Cardiac muscle cell (in vitro differentiated cells and primary cell): ENCODE measurements at regions not wholly inside any gene's neighbourhood (a gene's known extent, or its start where the extent isn't known, plus 50 kb on each side); places are given as distances from the start of the nearest gene placed in this dataset.
"Not testable (repeated sequence)": the region's sequence is repeated elsewhere in the genome, so short reads cannot be mapped to it uniquely, and the experiment has no call there.

ENCODE experiments used
- DNase-seq, 2 donors: peaks; one replicate each; pipeline versions ENCODE4 v3.0.0 to v3.0.0-alpha.2; 2010 to 2017; ENCODE audit warnings: low read depth in 1 of 2, low spot score in 1 of 2
- H3K27ac ChIP-seq: fragments of 200-600 bp; sonication (generic); 2 replicates; pipeline ENCODE4 v1.5.1; 2016
- H3K27me3 ChIP-seq: fragments of 200-600 bp; sonication (generic); 2 replicates; pipeline ENCODE4 v1.6.0; 2016; ENCODE audit warnings: control low read depth
- H3K36me3 ChIP-seq: fragments of 200-600 bp; sonication (generic); 2 replicates; pipeline ENCODE4 v1.5.1; 2016; ENCODE audit warnings: control low read depth
- H3K4me1 ChIP-seq: fragments of 200-600 bp; sonication (generic); 2 replicates; pipeline ENCODE4 v1.8.1; 2017; ENCODE audit warnings: low read depth, mild to moderate bottlenecking, mixed run types
- H3K4me3 ChIP-seq: fragments of 200-600 bp; sonication (generic); 2 replicates; pipeline ENCODE4 v1.5.1; 2016; ENCODE audit warnings: mild to moderate bottlenecking
- H3K9me3 ChIP-seq: fragments of 200-600 bp; sonication (generic); 2 replicates; pipeline ENCODE4 v1.5.1; 2017; ENCODE audit warnings: low read depth, mild to moderate bottlenecking, control low read depth
- TF ChIP-seq, protein P1 (sequence below): IDR thresholded peaks from 2 replicates; pipeline ENCODE4 v1.5.1; 2012; ENCODE audit warnings: low read depth, mild to moderate bottlenecking, low read length

GRCh38 chr6:80832337-80832736 lies 725.9 kb downstream of the BCKDHB start:
- Histone ChIP-seq H3K27me3 (no peaks in the 10 kb centered on the region), H3K36me3 (no peaks in the 10 kb centered on the region), H3K9me3 (no peaks in the 10 kb centered on the region), H3K4me3 (no peak overlapping the region), H3K27ac (no peak overlapping the region), H3K4me1 (no peaks in the 10 kb centered on the region)
- TF ChIP-seq, protein P1, sequence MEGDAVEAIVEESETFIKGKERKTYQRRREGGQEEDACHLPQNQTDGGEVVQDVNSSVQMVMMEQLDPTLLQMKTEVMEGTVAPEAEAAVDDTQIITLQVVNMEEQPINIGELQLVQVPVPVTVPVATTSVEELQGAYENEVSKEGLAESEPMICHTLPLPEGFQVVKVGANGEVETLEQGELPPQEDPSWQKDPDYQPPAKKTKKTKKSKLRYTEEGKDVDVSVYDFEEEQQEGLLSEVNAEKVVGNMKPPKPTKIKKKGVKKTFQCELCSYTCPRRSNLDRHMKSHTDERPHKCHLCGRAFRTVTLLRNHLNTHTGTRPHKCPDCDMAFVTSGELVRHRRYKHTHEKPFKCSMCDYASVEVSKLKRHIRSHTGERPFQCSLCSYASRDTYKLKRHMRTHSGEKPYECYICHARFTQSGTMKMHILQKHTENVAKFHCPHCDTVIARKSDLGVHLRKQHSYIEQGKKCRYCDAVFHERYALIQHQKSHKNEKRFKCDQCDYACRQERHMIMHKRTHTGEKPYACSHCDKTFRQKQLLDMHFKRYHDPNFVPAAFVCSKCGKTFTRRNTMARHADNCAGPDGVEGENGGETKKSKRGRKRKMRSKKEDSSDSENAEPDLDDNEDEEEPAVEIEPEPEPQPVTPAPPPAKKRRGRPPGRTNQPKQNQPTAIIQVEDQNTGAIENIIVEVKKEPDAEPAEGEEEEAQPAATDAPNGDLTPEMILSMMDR = no peak
- DNase-seq = no peak

DNA sequence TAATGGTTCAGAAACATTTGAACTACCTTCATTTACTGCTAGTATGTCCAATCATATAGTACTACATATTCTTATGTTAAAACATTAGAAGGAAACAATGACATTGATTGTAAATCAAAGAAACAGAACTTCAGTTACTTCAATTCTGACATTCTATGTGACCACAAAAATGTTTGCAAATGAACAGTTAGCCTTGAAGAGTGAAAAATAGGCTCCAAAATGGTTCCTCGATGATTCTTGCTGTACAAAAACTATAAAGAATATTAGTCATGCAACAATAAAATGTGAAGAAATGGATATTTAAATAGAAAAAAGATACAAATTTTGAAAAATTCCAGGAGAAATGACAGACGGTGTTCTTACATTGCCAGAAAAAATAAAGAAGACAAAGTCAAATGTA lies 686.9 kb downstream of the BCKDHB start:
- Histone ChIP-seq H3K27me3 (no peaks in the 10 kb centered on the region), H3K36me3 (no peaks in the 10 kb centered on the region), H3K4me3 (no peak overlapping the region), H3K27ac (no peak overlapping the region), H3K4me1 (no peaks in the 10 kb centered on the region), H3K9me3 (no peaks in the 10 kb centered on the region)
- TF ChIP-seq, protein P1 = no peak
- no peak for DNase-seq

DNA sequence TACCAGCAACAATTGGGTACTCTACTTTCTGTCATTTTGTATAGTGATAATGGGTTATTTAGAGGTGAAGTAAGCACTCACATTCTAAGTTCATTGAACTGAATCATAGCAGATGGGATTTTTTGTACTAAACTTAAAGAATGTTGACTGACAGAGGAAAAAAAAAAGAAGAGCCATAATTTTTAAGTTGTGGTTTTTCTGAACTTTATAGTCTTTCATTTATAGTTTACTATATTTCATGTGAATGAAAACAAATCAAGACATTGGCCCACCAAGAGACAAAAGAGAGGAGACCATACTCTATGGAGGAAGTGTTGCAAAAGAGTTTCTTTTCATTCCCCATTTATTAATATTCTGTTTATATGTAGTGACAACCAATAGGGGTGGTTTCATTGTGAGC lies 685.7 kb downstream of the BCKDHB start:
- Histone ChIP-seq H3K36me3 (no peaks in the 10 kb centered on the region), H3K27ac (no peak overlapping the region), H3K27me3 (no peaks in the 10 kb centered on the region), H3K4me3 (no peak overlapping the region), H3K4me1 (no peaks in the 10 kb centered on the region), H3K9me3 (no peaks in the 10 kb centered on the region)
- no peak for DNase-seq
- TF ChIP-seq, protein P1 = no peak

DNA sequence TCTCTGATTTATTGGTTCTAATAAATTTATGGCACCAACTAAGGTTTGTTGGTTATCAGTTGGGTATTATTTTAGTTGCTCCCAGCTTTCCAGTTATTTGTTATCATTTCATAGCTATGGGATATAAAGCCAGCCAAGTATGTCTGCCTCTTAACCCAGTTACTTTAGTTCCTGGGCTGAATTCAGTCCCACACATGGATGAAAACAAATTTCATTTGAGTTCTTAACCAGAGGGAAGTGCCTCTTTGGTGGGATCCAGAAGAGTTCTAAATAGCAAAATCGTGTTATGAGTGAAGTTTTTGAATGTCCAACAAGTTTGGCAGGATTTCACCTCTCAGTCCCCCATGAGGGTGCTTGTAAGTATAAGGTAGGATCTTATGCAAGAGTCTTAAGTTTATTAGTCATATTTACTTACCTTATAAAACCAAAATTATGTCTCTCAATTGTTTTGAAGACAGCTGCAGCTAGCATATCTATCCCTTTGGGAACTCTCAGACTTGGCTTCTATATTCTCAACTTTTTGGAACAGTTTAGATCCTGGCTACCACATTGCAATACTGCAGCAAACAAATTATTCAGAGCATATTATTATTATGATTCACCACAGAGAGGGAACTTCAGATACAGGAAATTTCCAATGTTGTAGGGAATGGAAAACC lies 683.6 kb downstream of the BCKDHB start:
- no peak overlapping the region for H3K4me3 ChIP-seq
- TF ChIP-seq, protein P1 = no peak
- no peaks in the 10 kb centered on the region for H3K9me3 ChIP-seq
- H3K4me1 ChIP-seq = no peaks in the 10 kb centered on the region
- peak in 1 of 2 donors; percentile 6 for DNase-seq
- no peaks in the 10 kb centered on the region for H3K36me3 ChIP-seq
- H3K27me3 ChIP-seq = no peaks in the 10 kb centered on the region
- no peak overlapping the region for H3K27ac ChIP-seq

GRCh38 chr6:80783271-80783670 lies 676.8 kb downstream of the BCKDHB start:
- H3K9me3 ChIP-seq, H3K27me3 ChIP-seq, H3K4me3 ChIP-seq, H3K27ac ChIP-seq, H3K4me1 ChIP-seq, H3K36me3 ChIP-seq, DNase-seq: not testable (repeated sequence)

DNA sequence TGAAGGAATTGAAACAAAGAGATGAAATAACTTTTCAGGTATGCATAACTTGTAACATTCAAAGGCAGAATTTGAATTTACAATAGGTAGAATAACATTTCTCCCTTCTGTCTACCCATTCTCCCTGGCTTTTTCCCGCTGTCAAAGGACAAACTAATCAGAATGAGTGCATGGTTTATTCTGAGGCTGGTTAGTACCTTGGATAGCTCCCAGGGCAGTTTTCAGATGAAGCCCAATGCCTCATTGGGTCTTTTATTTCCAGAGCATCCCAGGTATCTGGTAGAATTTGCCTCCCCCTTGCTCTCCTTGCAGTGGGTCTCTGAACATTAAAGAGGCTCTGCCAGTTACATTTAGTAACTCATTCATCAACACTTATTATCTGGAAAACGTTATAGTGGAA lies 665.5 kb downstream of the BCKDHB start:
- Histone ChIP-seq H3K27me3 (no peaks in the 10 kb centered on the region), H3K4me1 (no peaks in the 10 kb centered on the region), H3K27ac (no peak overlapping the region), H3K4me3 (no peak overlapping the region), H3K36me3 (no peaks in the 10 kb centered on the region), H3K9me3 (no peaks in the 10 kb centered on the region)
- TF ChIP-seq, protein P1 = no peak
- DNase-seq = peak; percentile 48 to 68
